ENCODE measurements at regions not wholly inside any gene's neighbourhood (a gene's known extent, or its start where the extent isn't known, plus 50 kb on each side); places are given as distances from the start of the nearest gene placed in this dataset.

DNA sequence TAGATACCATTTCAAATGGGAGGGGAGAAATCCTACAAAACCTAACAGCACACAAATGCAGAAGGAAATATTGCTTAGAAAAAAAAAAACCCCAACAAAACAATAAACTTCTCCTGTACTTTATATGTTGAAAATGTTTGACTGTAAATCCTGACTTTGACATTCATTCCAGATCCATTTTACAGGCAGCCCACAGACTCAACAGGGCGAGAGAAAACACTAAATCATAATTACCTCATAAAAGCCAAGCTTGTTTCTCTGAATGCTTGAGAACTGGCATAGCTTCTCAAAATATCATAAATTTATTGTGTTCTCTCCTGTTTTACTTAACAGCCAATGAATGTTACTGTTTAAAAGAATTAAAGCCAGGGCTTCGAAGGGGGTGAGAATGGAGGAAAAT is 273.2 kb downstream of the CD83 start:
- Histone ChIP-seq H3K4me1 (no peaks in the 10 kb centered on the region), H3K36me3 (no peaks in the 10 kb centered on the region), H3K9me3 (no peaks in the 10 kb centered on the region), H3K27ac (replicated peaks in 1 of 4) (no peak overlapping the region), H3K4me3 (no peak overlapping the region), H3K27me3 (no peaks in the 10 kb centered on the region)
- no peak for DNase-seq (ENCODE audit: extremely low spot score)
- TF ChIP-seq CTCF (IDR thresholded peaks at IDR 0.05) (no peak), POLR2AphosphoS5 (IDR thresholded peaks at IDR 0.05) (no peak), POLR2A (IDR thresholded peaks at IDR 0.05; ENCODE audit: low read depth) (no peak), EP300 (IDR thresholded peaks at IDR 0.05) (no peak)
- 89% methylated on average over 2 of the region's 2 CpGs for WGBS
- intact Hi-C loops (cut with DNase I) = no loop called here

DNA sequence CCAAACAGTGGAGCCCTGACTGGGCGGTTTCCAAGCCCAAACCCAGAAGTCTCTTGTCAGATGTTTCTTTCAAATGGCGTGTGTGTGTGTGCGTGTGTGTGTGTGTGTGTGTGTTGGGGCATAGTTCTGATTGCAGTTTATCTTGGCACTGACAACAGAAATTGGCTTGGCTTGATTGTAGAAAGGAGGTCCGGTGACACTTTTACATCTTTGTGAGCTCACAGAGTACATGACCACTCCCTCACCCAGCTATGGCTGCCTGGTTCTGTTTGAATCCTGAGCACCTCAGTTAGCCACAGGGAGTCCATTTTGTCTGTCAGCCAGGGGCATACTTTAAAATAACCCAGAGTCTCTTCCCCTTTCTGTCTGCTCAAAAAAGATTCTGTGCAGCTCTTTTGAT is 276.3 kb downstream of the CD83 start:
- no peaks in the 10 kb centered on the region for H3K36me3 ChIP-seq
- H3K9me3 ChIP-seq = no peaks in the 10 kb centered on the region
- DNase-seq (ENCODE audit: extremely low spot score) = no peak
- no peaks in the 10 kb centered on the region for H3K4me1 ChIP-seq
- WGBS = 82% methylated on average over 4 of the region's 4 CpGs
- no peak overlapping the region for H3K4me3 ChIP-seq
- TF ChIP-seq POLR2AphosphoS5 (IDR thresholded peaks at IDR 0.05) = no peak
- no peak for TF ChIP-seq CTCF (IDR thresholded peaks at IDR 0.05)
- TF ChIP-seq POLR2A (IDR thresholded peaks at IDR 0.05; ENCODE audit: low read depth) = no peak
- no peak for TF ChIP-seq EP300 (IDR thresholded peaks at IDR 0.05)
- H3K27ac ChIP-seq (replicated peaks in 1 of 4) = no peak overlapping the region
- H3K27me3 ChIP-seq = no peaks in the 10 kb centered on the region
- intact Hi-C loops (cut with DNase I) = no loop called here

DNA sequence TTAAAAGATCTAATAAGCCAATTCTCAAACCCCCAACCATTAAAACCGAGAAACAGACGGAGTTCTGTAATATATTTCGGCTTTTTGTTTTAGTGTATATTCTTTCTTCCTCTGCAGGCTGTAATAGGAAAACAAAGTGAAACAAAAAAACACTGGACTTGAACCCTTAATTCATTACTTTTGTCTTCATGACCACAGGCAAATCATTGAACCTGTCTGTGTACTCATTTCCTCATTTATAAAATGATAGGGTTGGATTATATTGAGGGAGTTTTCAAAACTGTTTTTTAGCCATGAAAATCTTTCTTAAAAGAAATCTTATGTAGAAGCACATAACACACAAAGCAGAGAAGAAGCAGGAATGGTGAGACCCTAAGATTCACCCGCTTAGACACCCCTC is 278.8 kb downstream of the CD83 start:
- Histone ChIP-seq H3K27me3 (no peaks in the 10 kb centered on the region), H3K4me3 (no peak overlapping the region), H3K4me1 (no peaks in the 10 kb centered on the region), H3K36me3 (no peaks in the 10 kb centered on the region), H3K9me3 (no peaks in the 10 kb centered on the region), H3K27ac (replicated peaks in 1 of 4) (no peak overlapping the region)
- intact Hi-C loops (cut with DNase I) = no loop called here
- no peak for TF ChIP-seq POLR2A (IDR thresholded peaks at IDR 0.05; ENCODE audit: low read depth)
- 95% methylated on average over 4 of the region's 4 CpGs for WGBS
- DNase-seq (ENCODE audit: extremely low spot score) = no peak

DNA sequence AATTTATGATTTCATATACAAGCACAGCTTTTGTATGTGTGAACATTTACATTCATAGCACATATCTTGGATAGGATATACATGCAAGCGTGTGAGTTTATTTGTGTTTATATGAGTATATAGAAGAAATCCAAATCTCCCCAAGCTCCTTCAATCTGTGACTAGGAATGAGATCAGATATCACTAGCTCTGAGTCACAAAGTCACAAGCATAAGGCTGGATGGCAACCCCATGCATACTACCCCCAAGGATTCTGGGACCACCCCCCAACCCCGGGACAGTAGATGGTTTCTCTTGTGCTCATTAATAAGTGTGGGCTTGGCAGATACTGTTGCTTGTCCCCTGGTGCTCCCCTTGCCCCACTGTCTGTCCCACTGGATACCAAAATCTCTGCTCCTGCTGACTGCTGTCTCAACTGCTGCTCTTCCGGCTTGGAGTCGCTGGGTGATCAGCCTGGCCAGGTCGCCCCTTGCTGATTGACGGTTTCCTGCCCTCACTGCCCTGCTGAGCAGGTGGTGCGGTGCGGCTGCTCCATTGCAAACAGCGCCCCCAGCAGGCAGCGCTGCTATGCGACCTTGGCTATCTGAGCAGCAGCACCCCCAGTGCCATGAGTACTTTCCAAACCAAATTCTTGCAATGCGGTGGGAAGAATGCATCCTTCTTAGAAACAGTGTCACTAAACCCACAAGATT is 279.4 kb downstream of the CD83 start:
- no peak overlapping the region for H3K4me3 ChIP-seq
- no peaks in the 10 kb centered on the region for H3K27me3 ChIP-seq
- TF ChIP-seq POLR2AphosphoS5 (IDR thresholded peaks at IDR 0.05) (no peak), CTCF (IDR thresholded peaks at IDR 0.05) (no peak), EP300 (IDR thresholded peaks at IDR 0.05) (no peak), POLR2A (IDR thresholded peaks at IDR 0.05; ENCODE audit: low read depth) (no peak)
- intact Hi-C loops (cut with DNase I) = no loop called here
- no peaks in the 10 kb centered on the region for H3K4me1 ChIP-seq
- H3K36me3 ChIP-seq = no peaks in the 10 kb centered on the region
- DNase-seq (ENCODE audit: extremely low spot score) = peak; percentile 42
- no peaks in the 10 kb centered on the region for H3K9me3 ChIP-seq
- 40% methylated on average over 12 of the region's 12 CpGs for WGBS
- H3K27ac ChIP-seq (replicated peaks in 1 of 4) = no peak overlapping the region

GRCh38 chr6:14397518-14397901 is 279.9 kb downstream of the CD83 start:
- no peak overlapping the region for H3K4me3 ChIP-seq
- no peaks in the 10 kb centered on the region for H3K27me3 ChIP-seq
- peak; percentile 24 for DNase-seq (ENCODE audit: extremely low spot score)
- H3K9me3 ChIP-seq = no peaks in the 10 kb centered on the region
- H3K27ac ChIP-seq (replicated peaks in 1 of 4) = no peak overlapping the region
- H3K36me3 ChIP-seq = no peaks in the 10 kb centered on the region
- H3K4me1 ChIP-seq = no peaks in the 10 kb centered on the region
- WGBS = 91% methylated on average over 6 of the region's 6 CpGs
- intact Hi-C loops (cut with DNase I) = no loop called here
- TF ChIP-seq POLR2AphosphoS5 (IDR thresholded peaks at IDR 0.05) (no peak), CTCF (IDR thresholded peaks at IDR 0.05) (no peak), EP300 (IDR thresholded peaks at IDR 0.05) (no peak), POLR2A (IDR thresholded peaks at IDR 0.05; ENCODE audit: low read depth) (no peak)
